Left ventricle myocardium inferior (tissue), 1 donor: ENCODE measurements at regions not wholly inside any gene's neighbourhood (a gene's known extent, or its start where the extent isn't known, plus 50 kb on each side); places are given as distances from the start of the nearest gene placed in this dataset.

Experiments used
- DNase-seq: peaks from one replicate; pipeline ENCODE4 v3.0.0-alpha.2; 2020
- H3K27ac ChIP-seq: fragments of 200-600 bp; replicated peaks from 2 replicates; pipeline ENCODE4 v1.8.0; 2021
- H3K27me3 ChIP-seq: fragments of 200-600 bp; 2 replicates; pipeline ENCODE4 v1.8.0; 2021; ENCODE audit warnings: low read depth
- H3K36me3 ChIP-seq: fragments of 200-600 bp; 2 replicates; pipeline ENCODE4 v1.8.0; 2021
- H3K4me1 ChIP-seq: fragments of 200-600 bp; 2 replicates; pipeline ENCODE4 v1.8.0; 2021
- H3K4me3 ChIP-seq: fragments of 200-600 bp; 2 replicates; pipeline ENCODE4 v1.8.0; 2021; ENCODE audit warnings: mild to moderate bottlenecking, moderate library complexity
- H3K9me3 ChIP-seq: fragments of 200-600 bp; replicated peaks from 2 replicates; pipeline ENCODE4 v1.8.0; 2021
- intact Hi-C: fragments of 100-400 bp; cut with micrococcal nuclease; formaldehyde crosslinking; loops from one replicate; pipeline ENCODE4 v1.11.0; 2022
- TF ChIP-seq, protein P1 (sequence below): fragments of 200-600 bp; IDR thresholded peaks from 2 replicates; pipeline ENCODE4 v1.8.0; 2021; ENCODE audit warnings: antibody characterized with exemption, mild to moderate bottlenecking, borderline replicate concordance
- donor health status: DM: no; HTN: yes; CAD: no; lungs with severe emphysema.

- no peaks in the 10 kb centered on the region for H3K4me1 ChIP-seq
- H3K36me3 ChIP-seq = no peaks in the 10 kb centered on the region
- no peak overlapping the region for H3K4me3 ChIP-seq
- intact Hi-C loops = no loop called here
- DNase-seq = no peak
- H3K9me3 ChIP-seq = peaks cover 22% of the 10 kb centered on the region
- no peak overlapping the region for H3K27ac ChIP-seq
- H3K27me3 ChIP-seq = no peaks in the 10 kb centered on the region
- TF ChIP-seq, protein P1, sequence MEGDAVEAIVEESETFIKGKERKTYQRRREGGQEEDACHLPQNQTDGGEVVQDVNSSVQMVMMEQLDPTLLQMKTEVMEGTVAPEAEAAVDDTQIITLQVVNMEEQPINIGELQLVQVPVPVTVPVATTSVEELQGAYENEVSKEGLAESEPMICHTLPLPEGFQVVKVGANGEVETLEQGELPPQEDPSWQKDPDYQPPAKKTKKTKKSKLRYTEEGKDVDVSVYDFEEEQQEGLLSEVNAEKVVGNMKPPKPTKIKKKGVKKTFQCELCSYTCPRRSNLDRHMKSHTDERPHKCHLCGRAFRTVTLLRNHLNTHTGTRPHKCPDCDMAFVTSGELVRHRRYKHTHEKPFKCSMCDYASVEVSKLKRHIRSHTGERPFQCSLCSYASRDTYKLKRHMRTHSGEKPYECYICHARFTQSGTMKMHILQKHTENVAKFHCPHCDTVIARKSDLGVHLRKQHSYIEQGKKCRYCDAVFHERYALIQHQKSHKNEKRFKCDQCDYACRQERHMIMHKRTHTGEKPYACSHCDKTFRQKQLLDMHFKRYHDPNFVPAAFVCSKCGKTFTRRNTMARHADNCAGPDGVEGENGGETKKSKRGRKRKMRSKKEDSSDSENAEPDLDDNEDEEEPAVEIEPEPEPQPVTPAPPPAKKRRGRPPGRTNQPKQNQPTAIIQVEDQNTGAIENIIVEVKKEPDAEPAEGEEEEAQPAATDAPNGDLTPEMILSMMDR = no peak
Measured at GRCh38 chr16:52634528-52634927, 87.6 kb upstream of the TOX3 start.

GRCh38 chr16:52634104-52634503, 87.2 kb upstream of the TOX3 start:
- TF ChIP-seq, protein P1 = no peak
- DNase-seq = no peak
- intact Hi-C loops = no loop called here
- Histone ChIP-seq H3K4me3 (no peak overlapping the region), H3K27me3 (no peaks in the 10 kb centered on the region), H3K36me3 (no peaks in the 10 kb centered on the region), H3K4me1 (no peaks in the 10 kb centered on the region), H3K27ac (no peak overlapping the region), H3K9me3 (peaks cover 22% of the 10 kb centered on the region)

GRCh38 chr16:52633230-52633629, 86.3 kb upstream of the TOX3 start:
- H3K36me3 ChIP-seq = no peaks in the 10 kb centered on the region
- TF ChIP-seq, protein P1 = no peak
- intact Hi-C loops = no loop called here
- no peaks in the 10 kb centered on the region for H3K4me1 ChIP-seq
- no peak overlapping the region for H3K4me3 ChIP-seq
- no peak for DNase-seq
- no peaks in the 10 kb centered on the region for H3K27me3 ChIP-seq
- H3K9me3 ChIP-seq = peaks cover 22% of the 10 kb centered on the region
- no peak overlapping the region for H3K27ac ChIP-seq

DNA sequence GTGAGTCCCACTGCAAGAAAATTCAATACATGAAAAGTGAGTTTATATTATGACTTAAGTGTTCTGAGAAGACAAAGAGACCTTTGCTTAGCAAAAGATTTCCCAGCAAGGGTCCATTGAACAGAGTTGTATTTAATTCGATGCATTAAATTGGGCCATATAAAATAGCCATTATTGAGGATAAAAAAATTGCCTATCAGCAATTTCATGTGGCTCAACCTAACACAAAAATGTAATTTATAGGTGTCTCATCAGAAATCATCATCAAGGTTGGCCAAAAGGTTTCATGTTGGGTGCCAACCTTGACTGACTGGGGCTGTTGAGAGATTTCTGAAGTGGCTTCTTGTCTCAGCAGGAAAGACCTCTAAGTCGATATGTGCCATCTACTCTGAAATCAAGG, 84.8 kb upstream of the TOX3 start:
- Histone ChIP-seq H3K36me3 (no peaks in the 10 kb centered on the region), H3K9me3 (peaks cover 19% of the 10 kb centered on the region), H3K27me3 (no peaks in the 10 kb centered on the region), H3K4me3 (no peak overlapping the region), H3K27ac (no peak overlapping the region), H3K4me1 (no peaks in the 10 kb centered on the region)
- intact Hi-C loops = no loop called here
- no peak for DNase-seq
- TF ChIP-seq, protein P1 = no peak

DNA sequence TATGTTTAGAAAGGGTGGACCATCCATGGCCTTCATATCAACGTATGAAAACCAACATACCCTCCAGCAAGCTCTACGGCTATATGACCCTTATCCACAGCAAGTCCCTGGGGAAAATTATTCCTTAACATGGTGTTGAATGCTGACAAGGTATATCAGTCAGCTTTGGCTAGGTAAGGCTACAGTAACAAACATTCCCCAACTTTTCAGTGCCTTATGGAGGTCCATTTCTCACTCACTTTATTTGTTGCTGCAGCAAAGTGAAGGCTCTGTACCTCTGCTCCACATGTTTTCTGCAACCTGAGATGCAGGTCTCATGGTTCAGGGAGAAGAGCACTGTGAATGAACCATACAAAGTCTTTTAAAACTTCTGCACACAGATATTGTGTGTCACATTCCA, 83.8 kb upstream of the TOX3 start:
- Histone ChIP-seq H3K27ac (no peak overlapping the region), H3K9me3 (peaks cover 9% of the 10 kb centered on the region), H3K4me1 (no peaks in the 10 kb centered on the region), H3K27me3 (no peaks in the 10 kb centered on the region), H3K36me3 (no peaks in the 10 kb centered on the region), H3K4me3 (no peak overlapping the region)
- TF ChIP-seq, protein P1 = no peak
- DNase-seq = no peak
- intact Hi-C loops = no loop called here

GRCh38 chr16:52629296-52629695, 82.4 kb upstream of the TOX3 start:
- H3K4me3 ChIP-seq = no peak overlapping the region
- H3K4me1 ChIP-seq = no peaks in the 10 kb centered on the region
- TF ChIP-seq, protein P1 = no peak
- no peaks in the 10 kb centered on the region for H3K36me3 ChIP-seq
- peaks cover 9% of the 10 kb centered on the region for H3K27me3 ChIP-seq
- intact Hi-C loops = no loop called here
- DNase-seq = no peak
- H3K9me3 ChIP-seq = no peaks in the 10 kb centered on the region
- H3K27ac ChIP-seq = no peak overlapping the region
